ENCODE measurements at regions not wholly inside any gene's neighbourhood (a gene's known extent, or its start where the extent isn't known, plus 50 kb on each side); places are given as distances from the start of the nearest gene placed in this dataset.

DNA sequence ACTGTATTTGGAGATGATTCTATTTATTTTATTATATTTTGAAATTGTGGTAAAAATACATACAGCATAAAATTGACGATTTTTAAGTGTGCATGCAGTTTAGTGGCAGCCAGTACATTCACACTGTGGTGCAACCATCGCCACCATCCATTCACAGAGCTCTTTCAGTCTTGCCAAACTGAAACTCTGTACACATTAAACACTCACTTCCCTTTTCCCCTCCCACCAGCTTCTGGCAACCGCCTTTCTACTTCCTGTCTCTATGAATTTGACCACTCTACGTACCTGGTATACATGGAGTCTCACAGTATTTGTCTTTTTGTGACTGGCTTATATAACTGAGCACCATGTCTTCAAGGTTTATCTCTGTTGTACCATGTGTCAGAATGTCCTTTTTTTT is 303.3 kb upstream of the ATP10A start:
- TF ChIP-seq POLR2AphosphoS5 (IDR thresholded peaks at IDR 0.05) (no peak), CTCF (IDR thresholded peaks at IDR 0.05) (no peak)

Measured in prostate gland (tissue), 2 donors.